Choroid plexus epithelial cell (primary cell): ENCODE measurements at regions not wholly inside any gene's neighbourhood (a gene's known extent, or its start where the extent isn't known, plus 50 kb on each side); places are given as distances from the start of the nearest gene placed in this dataset.

Experiments
- DNase-seq: peaks from one replicate; pipeline ENCODE4 v3.0.0-alpha.2; 2010; ENCODE audit warnings: low read depth
- H3K4me3 ChIP-seq: 2 replicates; pipeline ENCODE4 v1.5.1; 2011; ENCODE audit warnings: low read depth, mild to moderate bottlenecking, control low read depth, low read length, moderate library complexity
- TF ChIP-seq, protein P1 (sequence below): conservative IDR thresholded peaks from 2 replicates; pipeline ENCODE4 v1.5.1; 2011; ENCODE audit warnings: low read depth, mild to moderate bottlenecking, control low read depth, inconsistent platforms, low read length, moderate library complexity

DNA sequence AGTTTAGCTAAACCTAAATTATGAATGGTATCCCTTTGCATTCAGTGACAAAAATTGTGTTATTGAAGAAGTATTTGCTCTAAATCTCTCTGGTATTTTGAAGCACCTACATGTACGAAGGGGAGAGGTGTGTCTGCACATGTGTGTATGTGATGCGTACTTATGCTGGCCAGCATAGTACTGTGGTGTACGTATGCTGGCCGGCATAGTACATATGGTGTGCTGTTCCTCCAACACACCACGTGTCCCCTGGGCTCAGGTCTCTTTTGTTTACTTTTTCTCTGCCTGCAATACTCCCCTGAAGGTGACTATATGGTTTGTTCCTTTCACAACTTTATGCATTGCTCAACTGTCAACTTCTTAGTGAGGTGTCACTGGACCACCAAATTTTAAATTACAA is 360.3 kb downstream of the CRPPA start:
- DNase-seq = no peak
- H3K4me3 ChIP-seq = no peak overlapping the region
- TF ChIP-seq, protein P1, sequence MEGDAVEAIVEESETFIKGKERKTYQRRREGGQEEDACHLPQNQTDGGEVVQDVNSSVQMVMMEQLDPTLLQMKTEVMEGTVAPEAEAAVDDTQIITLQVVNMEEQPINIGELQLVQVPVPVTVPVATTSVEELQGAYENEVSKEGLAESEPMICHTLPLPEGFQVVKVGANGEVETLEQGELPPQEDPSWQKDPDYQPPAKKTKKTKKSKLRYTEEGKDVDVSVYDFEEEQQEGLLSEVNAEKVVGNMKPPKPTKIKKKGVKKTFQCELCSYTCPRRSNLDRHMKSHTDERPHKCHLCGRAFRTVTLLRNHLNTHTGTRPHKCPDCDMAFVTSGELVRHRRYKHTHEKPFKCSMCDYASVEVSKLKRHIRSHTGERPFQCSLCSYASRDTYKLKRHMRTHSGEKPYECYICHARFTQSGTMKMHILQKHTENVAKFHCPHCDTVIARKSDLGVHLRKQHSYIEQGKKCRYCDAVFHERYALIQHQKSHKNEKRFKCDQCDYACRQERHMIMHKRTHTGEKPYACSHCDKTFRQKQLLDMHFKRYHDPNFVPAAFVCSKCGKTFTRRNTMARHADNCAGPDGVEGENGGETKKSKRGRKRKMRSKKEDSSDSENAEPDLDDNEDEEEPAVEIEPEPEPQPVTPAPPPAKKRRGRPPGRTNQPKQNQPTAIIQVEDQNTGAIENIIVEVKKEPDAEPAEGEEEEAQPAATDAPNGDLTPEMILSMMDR = no peak

DNA sequence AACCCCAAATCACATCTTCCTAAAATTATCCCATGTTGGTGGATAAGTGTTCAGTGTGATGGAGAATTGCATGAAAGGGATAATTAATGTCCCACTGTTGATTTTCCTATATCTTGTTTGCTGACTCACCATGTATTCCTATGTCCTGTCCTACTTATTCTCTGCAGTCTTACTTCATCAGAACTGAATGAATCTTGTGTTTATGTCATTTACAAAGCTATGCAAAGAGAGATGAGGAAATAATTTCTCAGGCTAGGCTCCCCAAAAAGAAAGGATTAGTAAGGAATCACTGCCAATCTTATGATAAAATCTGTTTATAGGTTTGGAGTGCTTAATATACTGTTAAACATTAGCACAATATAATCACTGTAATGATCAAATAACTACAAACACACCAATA is 360.8 kb downstream of the CRPPA start:
- TF ChIP-seq, protein P1 = no peak
- H3K4me3 ChIP-seq = no peak overlapping the region
- peak; percentile 57 for DNase-seq

DNA sequence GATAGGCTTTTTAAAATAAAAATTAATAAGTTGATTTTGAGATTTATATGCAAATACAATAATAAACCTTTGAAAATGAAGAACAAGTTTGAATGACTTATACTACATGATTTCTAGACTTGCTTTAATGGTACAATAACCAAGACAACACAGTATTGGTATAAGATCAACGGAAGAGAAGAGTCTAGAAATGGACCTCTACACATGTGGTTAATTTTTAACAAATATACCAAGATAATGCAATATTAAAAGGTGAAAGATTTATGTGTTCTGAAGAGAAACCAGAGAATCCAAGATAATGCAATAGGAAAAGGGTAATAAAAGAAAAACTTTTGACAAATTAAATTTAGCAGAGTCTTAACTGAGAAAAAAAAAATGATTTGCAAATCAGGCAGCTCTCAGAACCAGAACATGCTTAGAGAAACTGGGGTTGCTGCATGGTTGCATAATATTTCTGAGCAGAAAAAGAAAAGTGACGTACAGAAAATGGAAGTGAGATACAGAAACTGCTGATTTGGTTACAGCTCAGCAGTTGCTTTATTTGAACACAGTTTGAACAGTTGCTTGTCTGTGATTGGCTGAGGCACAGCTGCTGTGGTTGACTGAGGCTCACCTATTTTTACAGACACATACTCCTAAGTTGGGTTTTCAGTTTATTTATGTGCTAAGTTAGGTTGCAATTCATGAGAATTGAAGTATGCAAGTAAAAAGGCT is 365.9 kb downstream of the CRPPA start:
- H3K4me3 ChIP-seq = no peak overlapping the region
- no peak for DNase-seq
- TF ChIP-seq, protein P1 = no peak

DNA sequence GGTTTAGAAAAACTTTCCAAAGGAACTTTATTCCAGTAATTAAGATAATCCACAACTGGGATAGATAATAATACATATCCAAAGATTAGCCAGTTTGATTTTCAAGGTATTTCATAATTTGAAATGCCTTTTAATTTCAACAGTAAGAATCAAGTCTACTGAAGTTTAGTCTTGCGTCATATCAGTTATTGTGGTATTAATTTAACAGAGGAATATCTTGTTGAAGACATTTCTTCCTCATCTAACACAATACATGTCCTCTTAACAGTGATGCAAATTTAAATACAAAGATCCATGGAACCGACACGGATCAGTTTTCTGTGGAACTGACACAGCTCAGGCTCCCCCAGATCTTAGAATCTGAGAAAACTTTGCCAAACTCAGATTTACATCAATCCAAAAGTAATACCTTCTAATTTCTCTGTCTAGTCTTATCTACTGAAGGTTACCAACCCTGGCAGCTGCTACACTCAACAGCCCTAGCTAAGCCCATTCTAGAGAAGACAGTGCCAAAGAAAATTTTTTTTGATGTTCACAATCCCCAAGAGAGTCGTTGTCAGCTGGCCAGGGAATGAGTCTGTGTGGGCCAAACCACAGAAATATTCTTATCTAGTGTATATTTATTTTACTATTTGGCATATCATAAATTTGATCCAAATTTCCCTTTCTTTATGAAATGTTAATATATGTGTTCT is 365.2 kb upstream of the MEOX2 start:
- peak; percentile 78 for DNase-seq
- TF ChIP-seq, protein P1 = no peak
- H3K4me3 ChIP-seq = no peak overlapping the region

DNA sequence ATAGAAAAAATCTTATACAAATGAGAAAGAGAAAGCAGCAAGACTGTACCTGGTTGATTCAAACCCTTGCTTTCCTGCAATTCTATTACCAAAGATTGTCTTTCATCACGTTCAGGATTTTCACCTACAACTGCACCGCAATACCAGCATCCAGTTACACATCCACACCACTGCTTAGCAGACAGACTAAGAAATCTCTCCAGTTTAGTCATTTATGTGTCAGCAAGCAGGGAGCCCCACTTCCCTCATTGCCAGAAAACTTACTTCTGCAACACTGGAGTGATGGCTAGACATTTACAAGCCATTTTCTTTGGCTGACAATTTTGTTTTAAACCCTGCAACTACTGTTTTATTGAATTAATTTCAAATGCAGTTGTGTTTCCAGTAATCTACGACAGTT is 359.6 kb upstream of the MEOX2 start:
- no peak overlapping the region for H3K4me3 ChIP-seq
- TF ChIP-seq, protein P1 = no peak
- no peak for DNase-seq

DNA sequence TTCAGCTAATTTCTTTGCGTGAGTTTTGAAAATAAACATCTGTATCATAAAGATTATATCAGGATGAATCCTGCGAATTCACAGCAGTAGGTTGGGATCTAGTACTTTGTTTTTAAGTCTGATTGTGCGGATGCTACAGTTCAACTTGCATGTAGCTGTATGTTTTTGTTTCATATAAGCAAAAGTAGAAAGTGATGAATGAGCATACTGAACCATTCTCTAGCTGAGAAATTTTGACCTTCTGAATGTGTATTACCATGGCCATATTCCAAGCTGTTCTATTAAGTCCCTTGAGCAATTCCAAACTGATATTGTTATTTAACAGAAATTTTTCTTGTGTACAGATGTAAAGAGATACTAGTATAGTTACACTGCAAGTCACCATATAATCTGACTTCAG is 358.8 kb upstream of the MEOX2 start:
- TF ChIP-seq, protein P1 = no peak
- no peak overlapping the region for H3K4me3 ChIP-seq
- no peak for DNase-seq

DNA sequence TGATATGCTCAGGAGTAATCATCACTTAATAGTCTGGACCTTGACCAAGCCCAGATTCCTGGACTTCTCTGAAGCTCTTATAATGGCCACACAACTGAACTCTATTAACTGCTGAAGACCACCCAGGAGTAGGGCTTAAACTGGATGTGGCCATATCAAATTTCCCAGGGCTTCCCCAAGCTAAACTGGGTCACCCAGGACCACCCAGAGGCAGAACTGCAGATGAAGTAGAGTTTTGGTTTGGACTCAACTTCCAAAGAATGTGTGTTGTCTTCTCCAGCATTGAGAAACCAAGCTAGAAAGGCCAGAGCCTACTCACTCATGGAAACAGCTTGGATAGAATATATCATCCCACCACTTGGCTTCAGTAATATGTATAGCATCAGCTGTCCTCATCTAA is 358.2 kb upstream of the MEOX2 start:
- TF ChIP-seq, protein P1 = no peak
- DNase-seq = no peak
- no peak overlapping the region for H3K4me3 ChIP-seq
